NCI-H1436 (cell line): ENCODE measurements at regions not wholly inside any gene's neighbourhood (a gene's known extent, or its start where the extent isn't known, plus 50 kb on each side); places are given as distances from the start of the nearest gene placed in this dataset.

ENCODE experiments used
- DNase-seq: peaks from one replicate; lab custom pipeline; 2025; lab: John Stamatoyannopoulos, UW

DNA sequence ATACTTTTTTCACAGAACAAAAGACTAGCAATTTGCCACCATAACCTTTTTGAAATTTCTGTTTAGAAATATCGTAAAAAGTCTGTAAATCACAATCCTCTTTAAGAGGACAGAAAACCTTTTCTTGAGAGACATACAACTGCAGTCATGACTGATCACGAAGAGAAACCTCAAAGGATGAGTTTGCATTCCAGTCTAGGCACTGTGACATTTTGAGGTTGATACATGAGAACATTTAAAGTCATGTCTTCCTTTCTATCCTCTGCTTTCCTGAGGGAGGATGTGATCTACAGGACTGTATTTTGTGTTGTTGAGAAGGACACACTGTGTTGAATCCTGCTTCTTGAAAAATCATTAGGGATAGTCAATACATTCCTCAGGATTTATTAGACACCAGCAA lies 476.7 kb upstream of the CCDC179 start:
- DNase-seq, result no peak

DNA sequence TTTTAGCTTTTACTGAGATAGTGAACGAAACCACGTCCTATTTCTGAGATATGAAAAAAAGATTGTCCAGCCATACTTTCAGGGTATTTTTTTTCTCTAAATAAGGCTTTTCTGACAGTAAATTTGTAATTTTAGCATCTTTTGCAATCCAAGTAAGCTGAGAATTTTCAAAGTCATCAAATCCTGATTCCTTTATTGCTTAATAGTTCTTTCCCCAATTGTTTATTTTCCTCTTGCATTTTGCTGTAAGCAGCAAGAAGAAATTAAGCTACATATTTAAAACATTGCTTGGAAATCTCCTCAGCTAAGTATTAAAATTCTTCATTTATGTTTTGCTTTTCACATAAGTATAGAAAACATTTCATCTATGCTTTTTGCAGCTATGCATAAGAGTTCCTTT lies 493.3 kb upstream of the CCDC179 start:
- no peak for DNase-seq

DNA sequence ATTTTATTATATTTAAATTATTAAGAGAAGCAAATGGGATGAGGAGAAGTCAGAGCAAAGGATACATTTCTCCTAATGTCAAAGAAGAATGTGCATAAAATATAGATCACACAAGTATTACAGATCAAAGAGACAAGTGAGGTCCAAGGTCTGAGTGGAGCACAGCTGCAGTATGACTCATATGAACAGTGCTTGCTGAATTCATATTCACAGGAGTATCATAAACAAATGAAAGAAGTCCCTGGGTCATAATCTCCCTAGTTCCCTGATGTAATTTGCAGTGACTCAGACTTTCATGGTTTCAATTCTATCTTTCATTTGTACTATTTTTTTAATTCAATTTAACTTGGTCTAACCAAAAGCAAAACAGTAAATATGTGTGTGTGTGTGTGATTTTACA lies 499.0 kb upstream of the CCDC179 start:
- DNase-seq, result no peak

DNA sequence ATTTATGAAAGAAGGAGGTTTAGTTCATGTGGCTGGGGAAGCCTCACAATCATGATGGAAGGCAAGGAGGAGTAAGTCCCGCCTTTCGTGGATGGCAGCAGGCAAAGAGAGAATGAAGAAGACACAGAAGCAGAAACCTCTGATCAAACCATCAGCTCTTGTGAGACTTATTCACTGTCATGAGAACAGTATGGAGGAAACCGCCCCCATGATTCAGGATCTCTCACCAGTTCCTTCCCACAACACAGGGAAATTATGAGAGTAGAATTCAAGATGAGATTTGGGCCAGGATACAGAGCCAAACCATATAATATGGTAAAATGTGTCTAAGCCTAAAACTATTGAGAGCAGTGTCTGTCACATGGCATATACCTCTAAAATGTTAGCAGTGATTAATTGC lies 503.8 kb upstream of the CCDC179 start:
- no peak for DNase-seq

DNA sequence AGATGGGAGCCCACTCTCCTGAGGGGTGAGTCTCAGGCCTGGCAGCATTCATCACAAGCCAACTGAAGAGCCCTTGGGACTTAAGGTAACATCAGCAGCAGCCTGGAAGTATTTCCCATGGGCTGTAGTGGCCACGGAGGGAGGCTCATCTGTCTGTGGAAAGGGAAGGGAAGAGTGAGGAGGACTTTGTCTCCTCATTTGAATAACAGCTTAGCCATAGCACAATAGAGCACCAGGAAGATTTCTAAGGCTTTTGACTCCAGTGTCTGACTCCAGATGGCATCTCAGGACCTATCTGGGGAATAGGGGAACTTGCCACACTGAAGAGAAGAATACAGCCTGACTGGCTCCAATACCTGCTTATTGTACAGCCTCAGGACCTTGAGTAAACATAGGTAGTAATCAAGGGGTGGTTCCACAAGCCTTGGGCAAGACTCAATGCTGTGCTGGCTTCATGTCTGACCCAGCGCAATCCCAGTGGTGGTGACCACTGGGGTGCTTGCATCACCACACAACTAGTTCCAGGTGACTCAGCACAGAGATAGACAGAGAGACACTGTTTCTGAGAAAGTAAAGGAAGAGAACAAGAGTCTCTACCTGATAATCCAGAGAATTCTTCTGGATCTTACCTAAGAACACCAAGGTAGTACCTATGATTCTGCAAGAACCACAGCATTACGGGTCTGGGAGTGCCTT lies 510.5 kb upstream of the CCDC179 start:
- DNase-seq, result no peak

DNA sequence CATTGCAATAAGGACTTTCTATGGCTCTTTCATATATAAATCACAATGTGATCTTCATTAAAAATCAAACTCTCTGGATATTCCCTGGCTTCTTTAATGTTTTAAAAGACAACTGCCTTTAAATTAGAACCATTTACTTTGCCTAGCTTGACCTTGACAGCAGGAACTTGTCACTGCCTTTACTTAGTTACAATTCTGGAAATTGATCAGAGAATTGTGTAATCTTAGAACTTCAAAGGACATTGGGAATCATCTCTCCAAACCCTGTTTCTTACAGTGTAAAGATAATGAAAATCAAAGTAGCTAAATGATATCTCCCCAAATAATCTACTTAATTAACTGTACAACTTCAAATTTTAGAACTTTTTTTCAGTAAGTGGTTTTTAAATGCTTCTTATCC lies 517.6 kb upstream of the CCDC179 start:
- no peak for DNase-seq

DNA sequence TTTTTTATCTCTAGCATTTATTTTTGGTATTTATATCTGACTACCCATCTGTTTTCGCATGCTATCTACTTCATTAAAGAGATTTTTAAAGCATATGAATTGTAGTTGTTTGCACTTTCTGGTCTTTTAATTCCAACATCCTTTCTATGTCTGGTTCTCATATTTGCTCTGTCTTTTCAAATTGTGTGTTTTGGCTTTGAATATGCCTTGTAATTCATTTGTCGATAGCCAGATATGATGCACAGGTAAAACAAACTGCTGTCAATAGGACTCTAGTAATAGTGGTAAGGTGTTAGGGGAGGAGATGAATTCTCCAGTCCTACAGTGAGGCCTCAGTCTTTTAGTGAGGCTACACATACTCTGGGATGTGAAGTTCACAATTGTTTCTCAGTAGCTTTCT lies 530.8 kb upstream of the CCDC179 start:
- no peak for DNase-seq

DNA sequence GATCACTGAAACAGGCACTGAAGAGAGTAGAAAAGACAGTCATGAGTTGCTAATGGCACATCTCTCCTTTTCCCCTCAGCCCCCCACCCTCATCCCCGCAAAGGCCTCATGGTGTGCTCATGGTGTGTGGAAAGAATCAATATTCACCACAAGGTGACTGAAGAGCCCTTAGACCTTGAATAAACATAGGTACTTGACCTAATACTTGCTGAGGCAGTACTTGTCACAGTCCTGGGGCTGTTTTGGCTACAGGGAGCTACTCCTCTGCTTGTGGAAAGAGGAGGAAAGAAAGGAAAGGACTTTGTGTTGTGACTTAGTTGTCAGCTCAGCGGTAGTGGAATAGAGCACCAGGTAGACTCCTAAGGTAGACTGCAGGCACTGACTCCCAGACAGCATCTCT lies 537.8 kb upstream of the CCDC179 start:
- DNase-seq, result no peak

DNA sequence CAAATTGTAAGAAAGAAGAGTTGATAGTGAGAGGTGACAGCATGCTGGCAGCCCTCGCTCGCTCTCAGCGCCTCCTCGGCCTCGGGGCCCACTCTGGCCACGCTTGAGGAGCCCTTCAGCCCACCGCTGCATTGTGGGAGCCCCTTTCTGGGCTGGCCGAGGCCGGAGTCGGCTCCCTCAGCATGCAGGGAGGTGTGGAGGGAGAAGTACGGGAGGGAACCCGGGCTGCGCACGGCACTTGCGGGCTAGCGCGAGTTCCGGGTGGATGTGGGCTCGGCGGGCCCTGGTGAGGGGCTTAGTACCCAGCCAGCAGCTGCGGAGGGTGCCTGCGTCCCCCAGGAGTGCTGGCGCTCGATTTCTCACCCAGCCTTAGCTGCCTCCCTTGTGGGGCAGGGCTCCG lies 539.7 kb upstream of the CCDC179 start:
- no peak for DNase-seq

DNA sequence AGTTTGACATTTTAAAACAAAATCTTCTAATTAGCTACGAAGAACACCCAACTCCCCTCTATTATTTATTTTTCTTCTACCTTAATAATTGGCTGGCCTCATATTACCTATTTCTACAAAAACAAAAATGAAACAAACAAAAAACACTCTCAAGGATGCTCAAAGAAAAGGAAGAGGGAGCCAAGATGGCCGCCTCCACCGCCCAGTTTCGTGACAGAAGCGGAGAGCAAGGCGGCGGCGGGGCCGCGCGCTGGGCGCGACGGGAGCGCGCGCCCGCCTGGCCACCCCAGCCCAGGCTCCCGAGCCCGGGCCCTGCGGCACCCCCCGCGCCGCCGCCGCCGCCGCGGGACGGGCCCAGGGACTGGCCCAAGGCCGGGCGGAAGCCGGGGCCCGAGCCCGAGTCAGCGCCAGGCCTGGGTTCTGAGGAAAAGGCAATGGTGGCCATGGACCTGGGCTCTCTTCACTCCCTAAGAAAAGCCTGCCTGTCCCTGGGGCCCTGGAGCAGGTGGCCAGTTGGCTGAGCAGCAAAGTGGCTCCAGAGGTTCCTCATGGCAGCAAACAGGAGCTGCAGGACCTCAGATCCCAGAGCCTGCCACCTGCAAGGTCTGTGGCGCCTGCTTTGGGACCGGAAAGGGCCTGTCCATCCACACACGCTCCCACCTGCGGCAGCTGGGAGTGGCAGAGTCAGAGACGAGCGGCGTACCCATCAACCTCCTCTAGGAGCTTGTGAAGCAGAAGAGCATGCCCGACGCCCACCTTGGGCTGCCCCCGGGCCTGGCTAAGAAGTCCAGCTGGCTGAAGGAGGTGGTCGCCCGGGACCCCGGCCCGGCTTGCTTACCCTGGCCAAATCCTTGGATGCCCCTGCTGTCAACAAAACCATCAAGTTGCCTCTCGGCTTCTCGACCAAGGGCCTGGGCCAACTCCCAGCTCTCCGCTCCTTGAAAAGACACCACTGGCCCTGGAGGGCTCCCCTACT lies 543.2 kb upstream of the CCDC179 start:
- DNase-seq, result no peak

DNA sequence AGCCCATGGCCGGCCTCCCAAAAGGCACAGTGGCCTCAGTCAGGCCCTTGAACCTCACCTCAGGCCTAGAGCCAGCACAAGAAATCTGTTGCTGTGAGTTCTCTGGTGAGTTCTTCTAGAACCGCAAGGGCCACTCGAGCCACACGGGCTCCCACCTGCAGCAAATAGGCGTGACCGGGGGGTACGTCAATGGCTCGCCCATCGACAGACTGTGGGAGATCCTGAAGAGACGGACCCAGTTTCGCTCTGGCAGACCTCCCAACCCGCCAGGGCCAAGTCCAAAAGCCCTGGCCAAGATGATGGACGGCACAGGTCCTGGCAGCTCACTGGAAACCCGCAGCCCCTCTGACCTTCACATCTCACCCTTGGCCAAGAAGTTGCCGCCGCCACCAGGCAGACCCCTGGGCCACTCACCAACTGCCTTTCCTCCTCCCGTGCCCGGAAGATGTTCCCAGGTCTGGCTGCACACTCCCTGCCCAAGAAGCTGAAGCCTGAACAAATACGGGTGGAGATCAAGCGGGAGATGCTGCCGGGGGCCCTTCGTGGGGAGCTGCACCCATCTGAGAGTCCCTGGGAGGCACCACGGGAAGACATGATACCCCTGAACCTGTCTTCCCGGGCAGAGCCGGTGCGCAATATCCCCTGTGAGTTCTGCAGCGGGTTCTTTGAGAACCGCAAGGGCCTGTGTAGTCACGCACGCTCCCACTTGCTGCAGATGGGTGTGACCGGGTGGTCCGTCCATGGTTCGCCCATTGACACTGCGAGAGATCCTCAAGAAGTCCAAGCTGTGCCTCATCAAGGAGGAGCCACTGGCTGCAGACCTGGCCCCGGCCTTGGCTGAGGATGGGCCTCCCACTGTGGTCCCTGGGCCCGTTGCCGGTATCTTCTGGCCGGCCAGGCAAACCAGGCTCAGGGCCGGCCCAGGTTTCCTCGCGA lies 544.2 kb upstream of the CCDC179 start:
- DNase-seq, result no peak

DNA sequence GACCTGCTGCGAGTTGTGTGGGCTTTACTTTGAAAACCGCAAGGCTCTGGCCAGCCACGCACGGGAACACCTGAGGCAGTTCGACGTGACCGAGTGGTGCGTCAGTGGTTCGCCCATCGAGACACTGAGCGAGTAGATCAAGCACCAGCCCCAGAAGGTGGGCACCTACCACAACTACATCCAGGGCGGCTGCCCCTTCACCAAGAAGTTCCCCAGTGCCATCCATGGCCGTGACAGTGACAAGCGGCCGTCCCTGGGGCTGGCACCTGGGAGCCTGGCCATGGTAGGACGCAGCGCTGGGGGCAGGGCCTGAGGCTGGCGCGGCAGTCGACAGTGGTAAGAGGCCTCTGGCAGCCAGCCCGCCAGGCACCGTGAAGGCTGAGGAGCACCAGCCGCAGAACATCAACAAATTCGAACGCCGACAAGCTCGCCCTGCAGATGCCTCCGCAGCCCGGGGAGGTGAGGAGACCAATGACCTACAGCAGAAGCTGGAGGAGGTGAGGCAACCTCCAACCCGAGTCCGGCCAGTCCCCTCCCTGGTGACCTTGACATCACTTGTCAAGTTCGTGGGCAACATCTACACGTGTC lies 545.2 kb upstream of the CCDC179 start:
- no peak for DNase-seq

DNA sequence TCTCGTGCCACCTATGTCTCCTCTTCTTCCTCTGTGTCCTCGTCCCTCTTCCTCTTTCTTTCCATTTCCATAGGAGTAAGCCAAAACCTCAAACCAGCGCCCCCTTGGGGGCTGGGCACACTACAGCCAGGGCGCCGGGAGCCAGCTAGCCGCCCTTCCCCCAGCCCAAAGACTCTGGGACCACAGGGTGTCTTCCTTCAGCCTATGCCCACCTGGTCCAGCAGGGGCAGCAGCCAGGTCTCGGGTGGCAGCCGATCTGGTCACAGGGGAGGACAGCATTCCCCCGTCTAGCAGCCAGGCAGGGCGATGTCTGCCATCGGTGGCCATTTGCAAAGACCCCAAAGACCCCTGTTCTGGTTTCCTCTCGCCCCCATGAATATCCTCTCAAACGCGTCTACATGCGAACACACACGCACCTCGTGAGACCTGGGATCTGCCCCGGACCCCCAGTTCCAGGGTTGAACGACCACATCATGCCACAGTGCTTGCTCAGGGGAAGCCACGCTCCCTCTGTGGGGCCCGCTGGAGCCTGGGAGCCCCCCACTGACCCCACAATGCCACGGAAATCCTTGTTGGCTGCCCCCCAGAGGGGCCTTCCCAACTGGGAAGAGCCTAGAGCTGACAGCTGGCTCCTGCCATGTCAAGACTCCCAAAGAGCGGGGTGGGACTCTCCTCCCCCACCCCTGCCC lies 546.0 kb upstream of the CCDC179 start:
- no peak for DNase-seq

DNA sequence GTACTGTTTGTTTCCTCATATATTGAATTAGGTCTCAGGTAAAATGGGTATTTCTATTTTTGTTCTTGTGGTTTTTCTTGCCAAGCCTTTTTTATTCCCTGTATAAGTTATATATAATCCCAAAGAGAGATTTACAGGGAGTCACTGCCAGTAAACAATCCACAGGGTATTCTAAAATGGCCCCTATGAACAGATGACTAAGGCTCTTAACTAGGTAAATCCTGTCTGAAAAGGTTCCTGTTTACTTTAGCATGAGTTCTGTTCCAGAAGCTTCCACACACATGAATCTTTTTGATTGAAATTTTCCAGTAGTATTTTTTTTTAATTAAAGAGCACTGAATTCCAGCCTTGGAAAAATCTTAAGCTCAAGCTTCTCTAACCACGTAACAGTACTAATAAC lies 552.8 kb upstream of the CCDC179 start:
- DNase-seq, result no peak

DNA sequence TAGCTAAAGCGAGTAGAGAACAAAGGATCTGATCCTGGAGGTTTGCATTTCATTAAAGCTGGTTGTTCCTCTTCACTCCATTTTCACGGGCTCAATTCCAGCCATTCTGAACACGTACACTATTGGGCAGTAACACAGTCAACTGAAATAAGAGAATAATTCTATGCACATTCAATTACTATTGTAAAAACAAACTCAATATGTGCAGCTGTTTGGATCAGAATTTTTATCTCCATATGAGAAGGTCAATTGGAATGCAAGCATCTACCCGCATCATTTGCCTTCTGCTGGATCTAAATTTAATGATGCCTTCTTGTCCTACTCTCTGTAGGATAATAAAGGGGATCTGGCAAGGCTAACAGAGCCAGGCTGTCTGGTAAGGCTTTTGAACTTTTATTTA lies 562.8 kb upstream of the CCDC179 start:
- no peak for DNase-seq

DNA sequence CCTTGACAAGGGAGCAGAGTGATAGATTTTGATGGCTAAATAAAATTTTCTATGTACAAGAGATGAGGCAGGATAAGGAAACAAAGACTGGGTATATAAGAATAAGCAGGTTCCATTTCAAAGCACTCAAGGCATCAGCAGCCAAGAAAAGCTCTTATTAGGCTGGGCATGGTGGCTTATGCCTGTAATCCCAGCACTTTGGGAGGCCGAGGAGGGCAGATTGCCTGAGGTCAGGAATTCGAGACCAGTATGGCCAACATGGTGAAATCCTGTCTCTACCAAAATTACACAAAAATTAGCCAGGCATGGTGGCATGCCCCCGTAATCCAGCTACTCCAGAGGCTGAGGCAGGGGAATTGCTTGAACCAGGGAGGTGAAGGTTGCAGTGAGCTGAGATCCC lies 563.4 kb upstream of the CCDC179 start:
- DNase-seq, result no peak

DNA sequence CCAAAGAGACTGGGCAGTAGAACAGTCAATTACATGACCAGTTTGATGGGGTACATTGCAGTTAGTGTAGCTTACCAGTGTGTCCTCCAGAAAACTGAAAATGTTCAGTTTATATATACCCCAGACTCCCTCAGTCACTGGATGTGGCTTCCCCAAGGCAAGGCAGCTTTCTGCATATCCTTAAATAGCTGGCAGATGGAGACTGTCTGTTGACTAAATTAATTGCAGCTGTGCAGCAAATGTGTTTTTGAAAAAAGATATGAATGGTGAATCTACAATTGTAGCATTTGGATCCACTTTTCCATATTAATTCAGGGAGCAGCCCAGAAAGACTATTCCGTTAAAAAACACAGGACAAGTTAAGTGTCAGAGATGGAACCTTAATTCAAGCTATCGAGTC lies 565.1 kb upstream of the CCDC179 start:
- DNase-seq, result no peak

DNA sequence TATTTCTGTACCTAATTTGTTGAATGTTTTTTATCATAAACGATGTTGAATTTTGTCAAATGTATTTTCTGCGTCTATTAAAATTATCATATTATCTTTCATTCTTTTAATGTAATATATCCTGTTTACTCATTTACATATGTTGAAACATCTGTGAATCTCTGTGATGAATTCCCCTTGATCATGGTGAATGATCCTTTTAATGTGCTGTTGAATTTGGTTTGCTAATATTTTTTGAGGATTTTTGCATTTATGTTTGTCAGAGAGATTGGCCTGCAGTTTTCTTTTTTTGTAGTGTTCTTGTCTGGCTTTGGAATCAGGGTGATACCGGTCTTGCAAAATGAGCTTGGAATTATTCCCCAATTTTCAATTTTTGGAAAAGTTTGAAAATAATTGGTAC lies 569.3 kb upstream of the CCDC179 start:
- no peak for DNase-seq

DNA sequence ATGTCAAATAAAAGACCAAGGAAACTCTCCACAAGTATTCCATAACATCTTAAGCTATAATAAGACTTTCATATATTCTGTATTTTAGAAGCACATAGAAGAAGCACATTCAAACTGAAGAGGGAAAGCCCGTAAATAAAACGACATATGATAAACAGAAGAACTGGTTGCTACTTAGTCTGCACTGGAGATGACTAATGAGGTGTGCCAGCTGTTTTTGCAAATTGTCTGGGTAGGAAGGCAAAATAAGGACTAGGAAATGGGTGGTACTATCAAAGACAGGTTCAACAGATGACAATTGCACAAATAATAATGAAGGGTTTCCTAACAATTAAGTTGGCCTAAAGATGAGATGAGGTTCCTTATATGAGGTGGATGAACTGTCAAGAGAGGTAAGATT lies 593.2 kb upstream of the CCDC179 start:
- DNase-seq, result no peak

DNA sequence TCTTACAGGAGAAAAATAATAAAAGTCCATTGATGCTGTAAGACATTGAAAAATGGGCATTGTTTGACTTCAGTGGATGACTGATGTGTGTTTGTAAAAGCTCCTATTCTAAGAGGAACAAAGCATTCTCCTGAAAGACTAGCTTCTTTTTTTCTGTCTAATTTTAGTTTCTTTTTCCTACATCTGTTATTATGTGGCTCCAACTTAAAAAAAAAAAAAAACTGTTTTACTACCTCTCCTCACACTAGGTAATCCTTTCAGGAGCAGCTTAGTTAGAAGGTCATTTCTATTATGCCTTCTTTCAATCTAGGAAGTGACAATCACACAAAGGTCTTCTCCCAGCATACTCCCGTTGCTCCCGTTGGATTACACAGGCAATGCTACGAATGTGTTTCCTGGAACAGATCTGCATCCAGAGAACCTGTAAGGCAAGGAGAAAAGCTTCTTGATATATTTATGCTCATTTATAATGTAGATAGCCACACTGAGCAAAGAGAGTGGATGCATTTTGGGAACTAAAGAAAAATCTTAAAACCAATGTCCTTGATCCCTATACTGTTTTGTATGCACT lies 595.1 kb upstream of the CCDC179 start:
- no peak for DNase-seq

DNA sequence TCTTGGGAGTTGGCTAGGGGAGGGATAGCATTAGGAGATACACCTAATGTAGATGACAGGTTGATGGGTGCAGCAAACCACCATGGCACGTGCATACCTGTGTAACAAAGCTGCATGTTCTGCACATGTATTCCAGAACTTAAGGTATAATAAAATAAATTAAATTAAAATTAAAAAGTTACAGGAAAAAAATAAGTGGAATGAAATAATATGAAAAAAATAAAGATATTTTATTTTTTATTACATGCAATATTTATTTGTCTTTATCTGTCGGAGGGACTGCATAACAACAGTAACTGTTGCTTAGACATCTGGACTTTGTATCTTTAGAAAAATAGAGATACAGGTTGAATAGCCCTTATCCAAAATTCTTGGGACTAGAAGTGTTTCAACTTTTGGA lies 597.4 kb upstream of the CCDC179 start:
- no peak for DNase-seq
